Panc1 (cell line): ENCODE measurements at regions not wholly inside any gene's neighbourhood (a gene's known extent, or its start where the extent isn't known, plus 50 kb on each side); places are given as distances from the start of the nearest gene placed in this dataset.

ENCODE experiments used
- ATAC-seq: fragments of 200-7000 bp; cut with Tn5 transposase; 2 replicates; pipeline ENCODE4 v1.9.1; 2020; ENCODE audit warnings: mild to moderate bottlenecking, moderate library complexity
- BruUV-seq: library from RNA; stranded (reverse); fragments of 400-500 nt; replicated peaks from 2 replicates; lab custom pipeline; 2021; lab: Mats Ljungman, UMichigan
- CTCF ChIA-PET: fragments of 300-600 bp; sonication (Branson Sonifier 250); formaldehyde crosslinking; loops from one replicate; lab custom pipeline; 2022; ENCODE audit warnings: antibody characterized with exemption; lab: Charles Lee
- POLR2A ChIA-PET: fragments of 300-600 bp; sonication (Branson Sonifier 250); formaldehyde crosslinking; loops from one replicate; lab custom pipeline; 2022; ENCODE audit warnings: antibody characterized with exemption; lab: Charles Lee
- DNase-seq: peaks from one replicate; pipeline ENCODE4 v3.0.0-alpha.2; 2010; ENCODE audit warnings: low read depth, low spot score
- H3K27ac ChIP-seq: 2 replicates; pipeline ENCODE4 v1.5.1; 2011; ENCODE audit warnings: mild to moderate bottlenecking, low read length, inconsistent platforms
- H3K27me3 ChIP-seq: fragments of 200-500 bp; sonication (Bioruptor generic); 2 replicates; pipeline ENCODE4 v1.6.0; 2014; ENCODE audit warnings: low read length, inconsistent platforms; ENCODE audit not compliant: control insufficient read depth, insufficient read depth
- H3K36me3 ChIP-seq: fragments of 200-500 bp; sonication (Bioruptor generic); 2 replicates; pipeline ENCODE4 v1.5.1; 2014; ENCODE audit warnings: inconsistent platforms, mild to moderate bottlenecking, low read length, moderate library complexity; ENCODE audit not compliant: control insufficient read depth, insufficient read depth
- H3K4me1 ChIP-seq: 2 replicates; pipeline ENCODE4 v1.5.1; 2011; ENCODE audit warnings: inconsistent platforms, mild to moderate bottlenecking, low read length, moderate library complexity; ENCODE audit not compliant: control insufficient read depth, insufficient read depth
- H3K4me3 ChIP-seq, 2 experiments: 2 replicates each; pipeline ENCODE4 v1.5.1; 2011 to 2012; ENCODE audit warnings: low read depth in 2 of 2, low read length in 2 of 2, mild to moderate bottlenecking in 2 of 2, inconsistent platforms in 1 of 2, moderate library complexity in 1 of 2
- H3K9me3 ChIP-seq: fragments of 200-500 bp; sonication (Bioruptor generic); 2 replicates; pipeline ENCODE4 v1.5.1; 2014; ENCODE audit warnings: low read depth, mild to moderate bottlenecking, inconsistent platforms, low read length, moderate library complexity; ENCODE audit not compliant: control insufficient read depth, insufficient read depth
- POLR2AphosphoS5 ChIP-seq: IDR thresholded peaks from 2 replicates; pipeline ENCODE4 v1.6.1; 2012; ENCODE audit warnings: mild to moderate bottlenecking, low read depth, low read length, moderate library complexity
- SIN3A ChIP-seq: IDR thresholded peaks from 2 replicates; pipeline ENCODE4 v1.6.1; 2012; ENCODE audit warnings: low read depth, mild to moderate bottlenecking, low read length, moderate library complexity, borderline replicate concordance; ENCODE audit not compliant: insufficient read depth
- TCF7L2 ChIP-seq: IDR thresholded peaks from 2 replicates; pipeline ENCODE4 v1.6.1; 2011; ENCODE audit warnings: mild to moderate bottlenecking, low read depth, low read length, inconsistent platforms
- in situ Hi-C: cut with HindIII; loops from 2 replicates; pipeline ENCODE4 v1.10.0; 2016; ENCODE audit warnings: low sequenced_read_pairs, low pct_unique_long_range_greater_than_20kb
- intact Hi-C: fragments of 100-400 bp; cut with micrococcal nuclease; formaldehyde crosslinking; loops from one replicate; pipeline ENCODE4 v1.10.0; 2022; ENCODE audit not compliant: unreplicated experiment
- TF ChIP-seq, protein P1 (sequence below): fragments of 450-650 bp; IDR thresholded peaks from 2 replicates; pipeline ENCODE4 v1.5.1; 2017; ENCODE audit warnings: mild to moderate bottlenecking
- TF ChIP-seq, protein P2 (sequence below), 2 experiments: IDR thresholded peaks; 2 replicates each; pipeline ENCODE4 v1.6.1; 2011 to 2012; ENCODE audit warnings: low read depth in 2 of 2, control low read depth in 1 of 2, low read length in 1 of 2, mild to moderate bottlenecking in 1 of 2, moderate library complexity in 1 of 2; ENCODE audit not compliant: insufficient read depth in 1 of 2

DNA sequence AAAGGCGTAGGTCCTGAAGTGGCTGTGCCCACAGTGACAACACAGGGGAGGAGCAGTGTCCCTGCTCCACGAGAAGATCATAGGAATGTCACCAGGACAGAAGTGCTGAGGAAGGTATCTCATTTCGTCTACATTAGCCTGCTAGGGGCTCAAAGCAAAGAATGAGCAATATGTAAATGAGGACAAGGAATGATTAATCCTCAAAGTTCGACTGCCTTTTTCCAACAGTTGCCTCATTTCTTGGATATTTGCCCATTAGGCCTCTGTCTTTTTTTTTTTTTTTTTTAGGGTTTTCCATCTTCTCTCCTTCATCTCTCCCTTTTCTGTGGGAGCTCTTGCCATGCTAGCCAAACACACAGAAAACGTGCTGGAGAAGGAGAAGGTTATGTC is 105.2 kb upstream of the ARHGAP28 start:
- ATAC-seq, result no peak
- TF ChIP-seq POLR2AphosphoS5, result no peak
- TF ChIP-seq, protein P1, sequence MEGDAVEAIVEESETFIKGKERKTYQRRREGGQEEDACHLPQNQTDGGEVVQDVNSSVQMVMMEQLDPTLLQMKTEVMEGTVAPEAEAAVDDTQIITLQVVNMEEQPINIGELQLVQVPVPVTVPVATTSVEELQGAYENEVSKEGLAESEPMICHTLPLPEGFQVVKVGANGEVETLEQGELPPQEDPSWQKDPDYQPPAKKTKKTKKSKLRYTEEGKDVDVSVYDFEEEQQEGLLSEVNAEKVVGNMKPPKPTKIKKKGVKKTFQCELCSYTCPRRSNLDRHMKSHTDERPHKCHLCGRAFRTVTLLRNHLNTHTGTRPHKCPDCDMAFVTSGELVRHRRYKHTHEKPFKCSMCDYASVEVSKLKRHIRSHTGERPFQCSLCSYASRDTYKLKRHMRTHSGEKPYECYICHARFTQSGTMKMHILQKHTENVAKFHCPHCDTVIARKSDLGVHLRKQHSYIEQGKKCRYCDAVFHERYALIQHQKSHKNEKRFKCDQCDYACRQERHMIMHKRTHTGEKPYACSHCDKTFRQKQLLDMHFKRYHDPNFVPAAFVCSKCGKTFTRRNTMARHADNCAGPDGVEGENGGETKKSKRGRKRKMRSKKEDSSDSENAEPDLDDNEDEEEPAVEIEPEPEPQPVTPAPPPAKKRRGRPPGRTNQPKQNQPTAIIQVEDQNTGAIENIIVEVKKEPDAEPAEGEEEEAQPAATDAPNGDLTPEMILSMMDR, result no peak
- TF ChIP-seq, protein P2, sequence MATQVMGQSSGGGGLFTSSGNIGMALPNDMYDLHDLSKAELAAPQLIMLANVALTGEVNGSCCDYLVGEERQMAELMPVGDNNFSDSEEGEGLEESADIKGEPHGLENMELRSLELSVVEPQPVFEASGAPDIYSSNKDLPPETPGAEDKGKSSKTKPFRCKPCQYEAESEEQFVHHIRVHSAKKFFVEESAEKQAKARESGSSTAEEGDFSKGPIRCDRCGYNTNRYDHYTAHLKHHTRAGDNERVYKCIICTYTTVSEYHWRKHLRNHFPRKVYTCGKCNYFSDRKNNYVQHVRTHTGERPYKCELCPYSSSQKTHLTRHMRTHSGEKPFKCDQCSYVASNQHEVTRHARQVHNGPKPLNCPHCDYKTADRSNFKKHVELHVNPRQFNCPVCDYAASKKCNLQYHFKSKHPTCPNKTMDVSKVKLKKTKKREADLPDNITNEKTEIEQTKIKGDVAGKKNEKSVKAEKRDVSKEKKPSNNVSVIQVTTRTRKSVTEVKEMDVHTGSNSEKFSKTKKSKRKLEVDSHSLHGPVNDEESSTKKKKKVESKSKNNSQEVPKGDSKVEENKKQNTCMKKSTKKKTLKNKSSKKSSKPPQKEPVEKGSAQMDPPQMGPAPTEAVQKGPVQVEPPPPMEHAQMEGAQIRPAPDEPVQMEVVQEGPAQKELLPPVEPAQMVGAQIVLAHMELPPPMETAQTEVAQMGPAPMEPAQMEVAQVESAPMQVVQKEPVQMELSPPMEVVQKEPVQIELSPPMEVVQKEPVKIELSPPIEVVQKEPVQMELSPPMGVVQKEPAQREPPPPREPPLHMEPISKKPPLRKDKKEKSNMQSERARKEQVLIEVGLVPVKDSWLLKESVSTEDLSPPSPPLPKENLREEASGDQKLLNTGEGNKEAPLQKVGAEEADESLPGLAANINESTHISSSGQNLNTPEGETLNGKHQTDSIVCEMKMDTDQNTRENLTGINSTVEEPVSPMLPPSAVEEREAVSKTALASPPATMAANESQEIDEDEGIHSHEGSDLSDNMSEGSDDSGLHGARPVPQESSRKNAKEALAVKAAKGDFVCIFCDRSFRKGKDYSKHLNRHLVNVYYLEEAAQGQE (IDR thresholded peaks at IDR 0.05; ENCODE audit: insufficient read depth in 1 of 2, low read depth in 2 of 2, low read length in 1 of 2), result no peak
- no peak for TF ChIP-seq SIN3A
- no peak for TF ChIP-seq TCF7L2
- no TSS peak for BruUV-seq
- in situ Hi-C loops, result no loop called here
- intact Hi-C loops, result no loop called here
- Histone ChIP-seq H3K27ac (no peak overlapping the region), H3K4me3 (no peak overlapping the region), H3K36me3 (no peaks in the 10 kb centered on the region), H3K27me3 (no peaks in the 10 kb centered on the region), H3K4me1 (no peaks in the 10 kb centered on the region), H3K9me3 (no peaks in the 10 kb centered on the region)
- ChIA-PET CTCF (no interaction called here), POLR2A (interaction anchor here (0.6 kb wide), 1 partner anchor 120 kb away, joined by 5 read pairs; no protein-coding TSS in a partner anchor)
- no peak for DNase-seq

DNA sequence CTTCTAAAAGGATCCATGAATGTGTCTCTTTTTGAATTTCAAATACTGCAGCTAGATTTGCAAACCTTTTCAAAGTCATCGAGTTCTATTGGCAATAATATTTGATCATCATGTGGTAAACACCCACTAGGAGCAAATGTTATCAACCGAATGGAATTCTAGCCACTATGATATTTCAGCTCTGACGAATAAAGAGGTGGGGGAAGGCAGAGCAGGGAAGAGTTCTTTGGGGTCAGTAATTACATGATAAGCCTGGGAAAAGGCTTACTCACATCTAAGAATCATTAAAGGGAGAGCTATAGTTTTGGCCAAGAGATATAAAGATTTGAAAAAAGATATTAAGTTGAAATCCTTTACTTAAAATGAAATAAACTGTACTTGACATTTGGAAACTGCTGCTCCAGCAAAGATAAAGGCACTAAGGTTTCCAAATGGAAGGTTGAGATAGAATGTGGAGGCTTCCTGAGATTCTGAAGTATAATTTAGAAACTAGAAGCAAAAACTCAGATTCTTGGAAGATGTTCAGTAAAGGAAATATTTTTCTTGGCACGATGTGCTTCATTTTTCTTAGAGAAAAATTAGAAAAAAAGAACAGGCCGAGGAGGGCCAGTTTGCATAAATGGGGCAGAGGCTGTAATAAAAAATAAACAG is 104.7 kb upstream of the ARHGAP28 start:
- BruUV-seq, result no TSS peak
- TF ChIP-seq TCF7L2 (no peak), POLR2AphosphoS5 (no peak)
- TF ChIP-seq, protein P2 (IDR thresholded peaks at IDR 0.05; ENCODE audit: insufficient read depth in 1 of 2, low read depth in 2 of 2, low read length in 1 of 2), result no peak
- TF ChIP-seq, protein P1, result no peak
- in situ Hi-C loops (no loop called here), intact Hi-C loops (no loop called here)
- no peaks in the 10 kb centered on the region for H3K9me3 ChIP-seq
- H3K27me3 ChIP-seq, result no peaks in the 10 kb centered on the region
- DNase-seq, result no peak
- no peak overlapping the region for H3K27ac ChIP-seq
- ChIA-PET CTCF (no interaction called here), POLR2A (interaction anchor here (0.6 kb wide), 1 partner anchor 119 kb away, joined by 5 read pairs; no protein-coding TSS in a partner anchor)
- H3K36me3 ChIP-seq, result no peaks in the 10 kb centered on the region
- no peak for ATAC-seq
- no peak overlapping the region for H3K4me3 ChIP-seq
- no peaks in the 10 kb centered on the region for H3K4me1 ChIP-seq
